ENCODE measurements at regions not wholly inside any gene's neighbourhood (a gene's known extent, or its start where the extent isn't known, plus 50 kb on each side); places are given as distances from the start of the nearest gene placed in this dataset.

- TF ChIP-seq CTCF (IDR thresholded peaks at IDR 0.05; ENCODE audit: low read length) (no peak), EZH2 (optimal IDR thresholded peaks at IDR 0.05; ENCODE audit: low read depth, low read length) (no peak)
These were observed 50.8 kb upstream of the PTHLH start for GRCh38 chr12:28023156-28023887.
